Liver (tissue), 8 donors: ENCODE measurements at regions not wholly inside any gene's neighbourhood (a gene's known extent, or its start where the extent isn't known, plus 50 kb on each side); places are given as distances from the start of the nearest gene placed in this dataset.

ENCODE experiments used
- DNase-seq: peaks from one replicate; pipeline ENCODE4 v3.0.0-alpha.2; 2017; ENCODE audit warnings: low spot score
- H3K27ac ChIP-seq, 2 donors: one replicate each; pipeline ENCODE4 v1.7.0; 2013; ENCODE audit warnings: inconsistent platforms in 2 of 2, low read length in 2 of 2, control low read depth in 1 of 2, low read depth in 1 of 2, mild to moderate bottlenecking in 1 of 2
- H3K27me3 ChIP-seq, 4 donors: one replicate each; pipeline versions ENCODE4 v1.6.1 to v1.7.0; 2013; ENCODE audit warnings: low read length in 3 of 4, inconsistent platforms in 1 of 4, mild to moderate bottlenecking in 1 of 4, moderate library complexity in 1 of 4; ENCODE audit not compliant: control insufficient read depth in 4 of 4, insufficient read depth in 4 of 4
- H3K36me3 ChIP-seq, 4 donors: one replicate each; pipeline versions ENCODE4 v1.6.1 to v1.7.0; 2013; ENCODE audit warnings: low read length in 3 of 4, mild to moderate bottlenecking in 3 of 4, low read depth in 1 of 4, moderate library complexity in 1 of 4; ENCODE audit not compliant: control insufficient read depth in 4 of 4, insufficient read depth in 3 of 4
- H3K4me1 ChIP-seq, 4 donors: one replicate each; pipeline versions ENCODE4 v1.6.1 to v1.7.0; 2013; ENCODE audit warnings: low read length in 3 of 4, mild to moderate bottlenecking in 3 of 4, moderate library complexity in 1 of 4; ENCODE audit not compliant: control insufficient read depth in 4 of 4, insufficient read depth in 4 of 4
- H3K4me3 ChIP-seq, 3 donors: one replicate each; pipeline versions ENCODE4 v1.6.1 to v1.7.0; 2013; ENCODE audit warnings: low read length in 3 of 3, control low read depth in 1 of 3, low read depth in 1 of 3, mild to moderate bottlenecking in 1 of 3
- H3K9ac ChIP-seq, 2 donors: one replicate each; pipeline ENCODE4 v1.7.0; 2013; ENCODE audit warnings: low read length in 2 of 2, mild to moderate bottlenecking in 2 of 2, moderate library complexity in 2 of 2, control low read depth in 1 of 2, low read depth in 1 of 2
- H3K9me3 ChIP-seq, 4 donors: one replicate each; pipeline versions ENCODE4 v1.6.1 to v1.7.0; 2013; ENCODE audit warnings: low read length in 3 of 4; ENCODE audit not compliant: control insufficient read depth in 4 of 4
- ATF3 ChIP-seq: IDR thresholded peaks from 2 replicates; pipeline ENCODE4 v1.6.1; 2016; ENCODE audit warnings: antibody characterized with exemption
- EGR1 ChIP-seq, 2 donors: IDR thresholded peaks; 2 replicates each; pipeline ENCODE4 v1.6.1; 2016 to 2018; ENCODE audit warnings: antibody characterized with exemption in 2 of 2, low read depth in 2 of 2
- FOXA2 ChIP-seq: IDR thresholded peaks from 2 replicates; pipeline ENCODE4 v1.6.1; 2016; ENCODE audit warnings: antibody characterized with exemption
- GABPA ChIP-seq, 2 donors: IDR thresholded peaks in 1 of 2; conservative IDR thresholded peaks in 1 of 2; 2 replicates each; pipeline ENCODE4 v1.6.1; 2016; ENCODE audit warnings: antibody characterized with exemption in 2 of 2, mild to moderate bottlenecking in 1 of 2, moderate library complexity in 1 of 2
- HNF4A ChIP-seq, 2 donors: conservative IDR thresholded peaks; 2 replicates each; pipeline ENCODE4 v1.6.1; 2016; ENCODE audit warnings: antibody characterized with exemption in 2 of 2, mild to moderate bottlenecking in 2 of 2
- HNF4G ChIP-seq: IDR thresholded peaks from 2 replicates; pipeline ENCODE4 v1.6.1; 2016; ENCODE audit warnings: antibody characterized with exemption
- JUND ChIP-seq, 2 donors: IDR thresholded peaks; 2 replicates each; pipeline ENCODE4 v1.6.1; 2016; ENCODE audit warnings: antibody characterized with exemption in 2 of 2
- RAD21 ChIP-seq, 2 donors: IDR thresholded peaks; 2 replicates each; pipeline ENCODE4 v1.6.1; 2016; ENCODE audit warnings: antibody characterized with exemption in 2 of 2, mild to moderate bottlenecking in 2 of 2
- RXRA ChIP-seq, 2 donors: IDR thresholded peaks; 2 replicates each; pipeline ENCODE4 v1.6.1; 2017 to 2018; ENCODE audit warnings: antibody characterized with exemption in 2 of 2, mild to moderate bottlenecking in 1 of 2
- SP1 ChIP-seq: IDR thresholded peaks from 2 replicates; pipeline ENCODE4 v1.6.1; 2018; ENCODE audit warnings: antibody characterized with exemption, mild to moderate bottlenecking
- TAF1 ChIP-seq: conservative IDR thresholded peaks from 2 replicates; pipeline ENCODE4 v1.6.1; 2016; ENCODE audit warnings: antibody characterized with exemption, mild to moderate bottlenecking
- YY1 ChIP-seq: IDR thresholded peaks from 2 replicates; pipeline ENCODE4 v1.6.1; 2016; ENCODE audit warnings: antibody characterized with exemption, mild to moderate bottlenecking
- ZBTB33 ChIP-seq: IDR thresholded peaks from 2 replicates; pipeline ENCODE4 v1.6.1; 2016; ENCODE audit warnings: antibody characterized with exemption
- WGBS: extraction: QIAGEN DNeasy Blood & Tissue Kit; methylation state at CpG from one replicate; pipeline ENCODE4 v1.1.7; 2013; 5-methylcytosine and 5-hydroxymethylcytosine counted together
- TF ChIP-seq, protein P1 (sequence below): fragments of 150-350 bp; IDR thresholded peaks from 2 replicates; pipeline ENCODE4 v1.5.1; 2017; ENCODE audit warnings: improper control_type of control experiment, low read depth, low read length; ENCODE audit not compliant: missing input control
- TF ChIP-seq, protein P2 (sequence below): IDR thresholded peaks from 2 replicates; pipeline ENCODE4 v1.6.1; 2016; ENCODE audit warnings: antibody characterized with exemption
- donor health status: healthy.
- donor health status: healthy.
- donor health status: healthy.
- donor health status: healthy.
- donor health status: healthy.

DNA sequence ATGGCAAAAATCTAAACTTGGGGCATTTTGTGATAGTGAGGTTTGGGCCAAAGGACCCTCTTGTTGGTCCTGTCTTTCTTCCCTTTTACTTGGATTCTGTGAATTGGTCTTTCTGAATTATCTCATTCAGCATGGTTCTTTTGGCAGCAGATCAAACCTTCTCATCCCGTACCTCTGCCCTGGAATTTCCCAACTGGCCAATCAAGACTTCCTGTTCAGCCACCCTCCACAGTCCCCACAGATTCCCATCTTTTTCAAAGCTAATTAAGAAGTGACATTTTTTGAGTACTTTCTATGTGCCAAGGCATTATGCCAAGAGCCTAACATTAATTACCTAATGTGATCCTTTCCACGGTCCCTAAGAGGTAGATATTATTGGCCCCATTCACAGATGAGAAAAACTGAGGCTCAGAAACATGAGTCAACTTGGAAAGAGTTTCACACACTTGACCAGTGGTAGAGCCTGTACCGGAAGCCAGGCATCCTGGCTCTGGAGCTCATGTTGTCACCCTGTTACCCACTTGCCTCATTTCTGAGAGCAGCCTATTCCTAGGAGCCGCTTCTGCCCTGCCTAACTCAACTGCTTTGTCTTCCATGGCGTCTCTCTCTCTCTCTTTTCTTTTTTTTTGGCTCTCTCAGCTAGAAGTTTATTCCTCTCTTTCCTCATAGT is 135.9 kb downstream of the C12orf75 start:
- no peak overlapping the region for H3K9ac ChIP-seq
- H3K27ac ChIP-seq, result no peak overlapping the region
- no peak for DNase-seq
- H3K27me3 ChIP-seq, result no peaks in the 10 kb centered on the region
- H3K36me3 ChIP-seq, result no peaks in the 10 kb centered on the region
- TF ChIP-seq FOXA2 (no peak), HNF4G (no peak), JUND (IDR thresholded peaks at IDR 0.05) (no peak), RXRA (IDR thresholded peaks at IDR 0.05) (no peak), RAD21 (IDR thresholded peaks at IDR 0.05) (no peak), ATF3 (no peak), TAF1 (no peak), YY1 (no peak), GABPA (IDR thresholded peaks at IDR 0.05 in 1 of 2, conservative IDR thresholded peaks at IDR 0.05 in 1 of 2) (no peak), ZBTB33 (no peak), HNF4A (conservative IDR thresholded peaks at IDR 0.05) (no peak), SP1 (no peak)
- TF ChIP-seq, protein P1, sequence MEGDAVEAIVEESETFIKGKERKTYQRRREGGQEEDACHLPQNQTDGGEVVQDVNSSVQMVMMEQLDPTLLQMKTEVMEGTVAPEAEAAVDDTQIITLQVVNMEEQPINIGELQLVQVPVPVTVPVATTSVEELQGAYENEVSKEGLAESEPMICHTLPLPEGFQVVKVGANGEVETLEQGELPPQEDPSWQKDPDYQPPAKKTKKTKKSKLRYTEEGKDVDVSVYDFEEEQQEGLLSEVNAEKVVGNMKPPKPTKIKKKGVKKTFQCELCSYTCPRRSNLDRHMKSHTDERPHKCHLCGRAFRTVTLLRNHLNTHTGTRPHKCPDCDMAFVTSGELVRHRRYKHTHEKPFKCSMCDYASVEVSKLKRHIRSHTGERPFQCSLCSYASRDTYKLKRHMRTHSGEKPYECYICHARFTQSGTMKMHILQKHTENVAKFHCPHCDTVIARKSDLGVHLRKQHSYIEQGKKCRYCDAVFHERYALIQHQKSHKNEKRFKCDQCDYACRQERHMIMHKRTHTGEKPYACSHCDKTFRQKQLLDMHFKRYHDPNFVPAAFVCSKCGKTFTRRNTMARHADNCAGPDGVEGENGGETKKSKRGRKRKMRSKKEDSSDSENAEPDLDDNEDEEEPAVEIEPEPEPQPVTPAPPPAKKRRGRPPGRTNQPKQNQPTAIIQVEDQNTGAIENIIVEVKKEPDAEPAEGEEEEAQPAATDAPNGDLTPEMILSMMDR, result no peak
- TF ChIP-seq, protein P2, sequence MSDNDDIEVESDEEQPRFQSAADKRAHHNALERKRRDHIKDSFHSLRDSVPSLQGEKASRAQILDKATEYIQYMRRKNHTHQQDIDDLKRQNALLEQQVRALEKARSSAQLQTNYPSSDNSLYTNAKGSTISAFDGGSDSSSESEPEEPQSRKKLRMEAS, result no peak
- H3K4me1 ChIP-seq, result no peaks in the 10 kb centered on the region
- no peaks in the 10 kb centered on the region for H3K9me3 ChIP-seq
- no peak overlapping the region for H3K4me3 ChIP-seq
- 68% methylated on average over 5 of the region's 5 CpGs for WGBS

DNA sequence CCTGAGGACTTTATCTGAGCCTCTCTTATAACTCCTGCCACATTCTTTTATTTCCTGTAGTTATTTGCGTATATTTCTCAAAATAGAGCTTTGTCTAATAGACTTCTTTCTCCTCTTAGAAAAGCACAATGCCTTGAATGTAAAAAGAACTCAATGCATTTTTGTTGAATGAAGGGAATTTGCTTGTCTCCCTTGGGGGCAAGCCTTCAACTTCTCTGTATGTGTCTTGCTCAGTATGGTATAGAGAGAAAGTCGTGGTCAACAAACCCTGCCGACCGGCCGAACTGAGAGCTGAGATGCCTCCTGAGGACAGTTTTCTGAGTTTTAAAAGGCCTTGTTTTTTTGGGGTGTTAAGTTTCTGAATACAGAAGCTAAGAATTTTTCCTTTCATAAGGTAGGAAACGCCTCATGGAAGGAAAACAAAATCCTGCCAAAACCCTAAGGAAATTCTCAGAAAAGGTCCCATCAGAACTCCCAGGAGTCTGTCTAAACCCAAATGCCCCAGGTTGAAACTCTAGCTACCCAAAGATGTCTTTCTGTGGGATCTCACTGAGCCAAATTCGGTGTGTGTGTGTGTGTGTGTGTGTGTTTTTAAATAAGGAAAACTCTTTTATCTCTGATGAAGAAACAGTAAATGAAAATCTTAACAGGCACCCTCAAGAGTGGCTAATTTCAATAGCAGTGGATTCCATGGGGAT is 136.6 kb downstream of the C12orf75 start:
- no peak for DNase-seq
- Histone ChIP-seq H3K4me3 (no peak overlapping the region), H3K27ac (peak overlapping the region in 1 of 2 donors; percentile 50), H3K9ac (no peak overlapping the region), H3K4me1 (no peaks in the 10 kb centered on the region), H3K36me3 (no peaks in the 10 kb centered on the region), H3K9me3 (no peaks in the 10 kb centered on the region), H3K27me3 (no peaks in the 10 kb centered on the region)
- WGBS, result 59% methylated on average over 7 of the region's 7 CpGs
- TF ChIP-seq EGR1 (IDR thresholded peaks at IDR 0.05; ENCODE audit: low read depth in 2 of 2) (no peak), TAF1 (no peak), ZBTB33 (no peak), GABPA (IDR thresholded peaks at IDR 0.05 in 1 of 2, conservative IDR thresholded peaks at IDR 0.05 in 1 of 2) (no peak), JUND (IDR thresholded peaks at IDR 0.05) (no peak)
